T-helper 1 cell treated with Interleukin-12 subunit alpha and Interleukin-12 subunit beta and Interleukin-4 antibody, amounts not matched to agents 30 μg/mL and 1 μg/mL, for 36 hours (primary cell): ENCODE measurements at regions not wholly inside any gene's neighbourhood (a gene's known extent, or its start where the extent isn't known, plus 50 kb on each side); places are given as distances from the start of the nearest gene placed in this dataset.

Source experiments
- H3K27ac Mint-ChIP-seq: one replicate; pipeline ENCODE4 v1.8.0; 2021; ENCODE audit warnings: mild to moderate bottlenecking, mixed read lengths
- H3K27me3 Mint-ChIP-seq: one replicate; pipeline ENCODE4 v1.8.0; 2021; ENCODE audit warnings: low read depth, mixed read lengths
- H3K36me3 Mint-ChIP-seq: one replicate; pipeline ENCODE4 v1.8.0; 2021; ENCODE audit warnings: low read depth, mixed read lengths
- H3K4me1 Mint-ChIP-seq: one replicate; pipeline ENCODE4 v1.8.0; 2021; ENCODE audit warnings: low read depth, mixed read lengths
- H3K4me3 Mint-ChIP-seq: one replicate; pipeline ENCODE4 v1.8.0; 2021; ENCODE audit warnings: mild to moderate bottlenecking, moderate library complexity, mixed read lengths
- H3K9me3 Mint-ChIP-seq: one replicate; pipeline ENCODE4 v1.8.0; 2021; ENCODE audit warnings: mixed read lengths

DNA sequence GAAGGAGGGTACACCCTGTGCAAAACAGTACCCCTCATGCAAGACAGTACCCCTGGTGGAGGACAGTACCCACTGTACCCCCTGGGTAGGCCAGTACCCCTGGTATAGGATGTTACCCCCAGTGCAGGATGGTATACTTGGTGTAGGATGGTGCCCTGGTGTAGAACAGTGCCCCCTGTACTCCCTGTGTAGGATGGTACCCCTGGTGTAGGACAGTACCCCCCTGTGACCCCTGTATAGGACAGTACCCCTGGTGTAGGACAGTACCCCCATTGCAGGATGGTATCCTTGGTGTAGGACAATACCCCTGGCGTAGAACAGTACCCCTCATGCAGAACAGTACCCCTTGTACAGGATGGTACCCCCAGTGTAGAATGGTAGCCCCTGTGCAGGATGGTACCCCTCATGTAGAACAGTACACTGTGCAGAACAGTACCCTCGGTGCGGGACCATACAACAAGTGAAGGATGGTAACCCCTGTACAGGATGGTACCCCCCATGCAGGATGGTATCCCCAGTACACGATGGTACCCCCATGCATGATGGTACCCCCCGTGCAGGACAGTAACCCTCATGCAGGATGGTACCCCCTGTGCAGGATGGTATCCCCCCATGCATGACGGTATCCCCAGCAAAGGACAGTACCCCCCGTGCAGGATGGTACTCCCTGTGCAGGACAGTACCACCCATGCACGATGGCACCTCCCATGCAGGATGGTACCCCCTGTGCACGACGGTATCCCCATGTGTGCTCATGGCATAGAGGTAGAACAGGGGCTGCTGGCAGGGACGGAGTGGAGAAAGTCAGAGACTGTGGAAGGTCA is 248.0 kb downstream of the DCDC2C start:
- H3K36me3 Mint-ChIP-seq, result no peaks in the 10 kb centered on the region

DNA sequence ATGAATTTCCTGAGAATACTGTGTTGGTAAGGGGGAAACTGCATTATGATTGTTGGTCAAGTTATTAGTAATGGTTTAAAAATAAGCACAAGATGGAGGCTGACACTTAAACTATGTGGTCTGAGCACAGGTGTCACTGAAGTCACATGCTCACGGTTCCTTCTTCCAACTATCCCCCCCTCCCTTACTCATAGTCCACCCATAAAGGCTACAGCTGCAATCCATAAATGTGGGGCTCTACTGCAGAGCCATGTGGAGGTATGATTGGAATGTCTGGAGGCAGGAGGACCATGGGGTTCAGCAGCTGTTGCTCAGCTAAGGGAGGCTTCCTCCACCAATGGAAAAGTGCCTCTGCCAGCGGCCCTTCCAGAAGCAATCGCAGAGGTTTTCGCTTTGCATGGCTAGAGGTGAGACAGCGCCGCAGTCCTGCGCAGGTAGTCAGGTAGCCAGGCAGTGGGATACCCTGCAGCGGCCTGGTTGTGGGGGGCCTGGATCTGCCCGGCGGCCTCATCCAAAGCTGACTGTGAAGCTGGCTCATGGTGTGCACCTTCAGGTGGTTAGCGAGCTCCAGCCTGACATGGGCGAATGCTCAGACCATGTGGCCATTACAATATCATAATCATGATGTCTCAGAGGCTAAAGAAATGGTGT is 249.6 kb downstream of the DCDC2C start:
- no peaks in the 10 kb centered on the region for H3K36me3 Mint-ChIP-seq
- H3K27me3 Mint-ChIP-seq, result no peaks in the 10 kb centered on the region
- H3K27ac Mint-ChIP-seq, result no peak overlapping the region
- no peaks in the 10 kb centered on the region for H3K4me1 Mint-ChIP-seq
- no peak overlapping the region for H3K4me3 Mint-ChIP-seq
- peaks cover 3% of the 10 kb centered on the region for H3K9me3 Mint-ChIP-seq

More for the DNA sequence above, 248.0 kb downstream of the DCDC2C start:
- Mint-ChIP-seq H3K9me3 (peaks cover 4% of the 10 kb centered on the region), H3K27ac (no peak overlapping the region), H3K4me3 (no peak overlapping the region), H3K4me1 (no peaks in the 10 kb centered on the region), H3K27me3 (no peaks in the 10 kb centered on the region)

DNA sequence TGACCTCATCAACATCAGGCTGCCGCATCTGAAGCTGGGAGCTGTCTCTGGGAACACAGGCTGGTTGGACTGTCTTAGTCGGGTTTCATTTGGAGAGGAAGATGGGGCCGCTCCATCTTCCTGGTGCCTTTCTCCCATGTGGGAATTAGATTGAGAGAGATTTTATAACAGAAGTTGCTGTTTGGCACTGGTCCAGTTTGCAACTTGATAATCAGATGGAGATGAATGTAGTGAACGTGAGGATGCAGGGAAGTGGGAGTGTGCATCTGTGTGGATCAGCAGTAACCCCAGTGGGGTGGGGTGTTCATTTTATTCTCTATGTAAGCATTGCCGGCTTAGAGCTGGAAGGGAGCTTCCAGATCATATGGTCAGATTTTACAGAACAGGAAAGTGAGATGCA is 250.9 kb downstream of the DCDC2C start:
- Mint-ChIP-seq H3K36me3 (no peaks in the 10 kb centered on the region), H3K27ac (no peak overlapping the region), H3K27me3 (no peaks in the 10 kb centered on the region)

DNA sequence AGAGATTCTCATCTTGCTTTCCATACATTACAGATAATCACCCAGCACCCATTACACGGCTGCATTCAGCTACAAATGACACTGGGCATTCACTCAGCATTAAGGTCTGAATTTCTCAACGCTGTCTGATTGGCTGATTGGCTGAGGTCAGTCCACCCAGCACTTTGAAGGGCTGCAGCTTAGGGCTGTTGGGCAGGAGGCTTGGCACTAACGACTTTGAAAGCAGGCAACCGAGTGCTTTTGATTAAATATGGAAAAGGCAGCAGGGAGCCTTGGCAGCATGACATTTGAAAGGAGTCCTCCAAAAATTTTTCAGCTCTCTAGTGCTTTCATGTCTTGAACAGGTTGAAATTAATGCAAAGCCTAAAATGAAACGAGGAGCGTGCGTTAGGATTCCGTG is 253.0 kb downstream of the DCDC2C start:
- no peaks in the 10 kb centered on the region for H3K9me3 Mint-ChIP-seq
- H3K36me3 Mint-ChIP-seq, result no peaks in the 10 kb centered on the region
- H3K4me3 Mint-ChIP-seq, result no peak overlapping the region
- H3K27ac Mint-ChIP-seq, result no peak overlapping the region
- no peaks in the 10 kb centered on the region for H3K4me1 Mint-ChIP-seq
- H3K27me3 Mint-ChIP-seq, result no peaks in the 10 kb centered on the region

More for the DNA sequence above, 250.9 kb downstream of the DCDC2C start:
- no peaks in the 10 kb centered on the region for H3K9me3 Mint-ChIP-seq
- no peak overlapping the region for H3K4me3 Mint-ChIP-seq
- no peaks in the 10 kb centered on the region for H3K4me1 Mint-ChIP-seq

DNA sequence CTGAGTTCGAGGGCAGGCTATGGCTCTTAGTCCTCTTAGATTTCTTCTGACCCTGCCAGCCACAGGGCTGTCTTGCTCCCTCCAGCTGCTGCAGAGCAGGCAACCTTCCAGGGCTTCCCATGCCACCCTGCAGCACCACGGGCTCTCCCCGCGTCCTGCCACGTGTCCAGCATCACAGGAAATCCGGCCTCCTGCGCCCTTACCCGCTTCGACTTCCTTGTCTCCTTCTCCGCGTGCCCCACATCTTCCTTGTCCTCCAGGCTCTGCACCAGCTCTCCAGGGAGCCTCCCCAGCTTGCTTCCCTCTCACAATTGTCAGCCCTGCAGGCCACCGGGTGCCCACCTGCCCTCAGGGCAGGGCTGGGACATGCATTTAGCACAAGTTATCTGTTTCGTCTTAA is 253.5 kb downstream of the DCDC2C start:
- Mint-ChIP-seq H3K27me3 (no peaks in the 10 kb centered on the region), H3K36me3 (no peaks in the 10 kb centered on the region), H3K27ac (no peak overlapping the region), H3K4me1 (no peaks in the 10 kb centered on the region), H3K4me3 (no peak overlapping the region), H3K9me3 (no peaks in the 10 kb centered on the region)

DNA sequence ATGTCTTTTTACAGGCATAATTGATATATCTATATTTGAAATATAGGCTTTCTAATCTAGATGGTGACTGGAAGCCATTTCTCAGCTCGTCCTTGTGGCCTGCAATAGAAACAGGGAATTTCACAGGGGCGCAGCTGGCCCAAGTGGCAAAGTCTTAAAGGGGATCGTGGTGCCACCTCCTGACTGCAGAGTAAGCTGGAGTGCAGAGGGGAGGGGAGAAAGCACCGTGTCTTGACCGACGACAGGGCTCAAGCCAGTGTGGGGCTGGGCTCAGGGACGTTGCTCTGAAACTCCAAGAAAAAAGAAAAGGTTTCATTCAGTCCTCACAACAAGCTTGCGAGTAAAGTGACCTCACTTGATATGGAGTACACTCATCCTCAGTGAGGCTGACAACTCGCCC is 255.1 kb downstream of the DCDC2C start:
- Mint-ChIP-seq H3K4me1 (no peaks in the 10 kb centered on the region), H3K27me3 (no peaks in the 10 kb centered on the region), H3K9me3 (no peaks in the 10 kb centered on the region), H3K27ac (no peak overlapping the region), H3K36me3 (no peaks in the 10 kb centered on the region), H3K4me3 (no peak overlapping the region)

DNA sequence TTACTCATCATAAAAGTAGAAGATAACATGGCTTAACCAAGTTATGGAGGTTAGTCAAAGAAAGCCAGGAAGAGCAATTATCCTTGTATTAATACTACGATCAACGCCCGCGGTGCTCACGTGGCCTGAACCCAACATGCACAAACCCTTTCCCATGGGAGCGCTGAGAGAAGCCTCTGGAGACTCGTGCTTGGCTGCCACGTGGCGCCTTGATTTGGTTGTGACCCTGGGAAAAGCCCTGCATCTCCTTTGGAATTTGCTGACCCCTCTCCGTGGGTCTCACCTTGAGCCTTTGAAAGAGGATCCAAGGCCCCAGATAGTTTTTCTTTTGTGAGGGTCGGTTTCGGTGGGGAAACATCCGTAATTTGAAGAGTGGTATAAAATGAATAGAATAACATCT is 255.6 kb downstream of the DCDC2C start:
- no peak overlapping the region for H3K4me3 Mint-ChIP-seq
- no peaks in the 10 kb centered on the region for H3K36me3 Mint-ChIP-seq
- H3K27ac Mint-ChIP-seq, result no peak overlapping the region
- no peaks in the 10 kb centered on the region for H3K9me3 Mint-ChIP-seq
- H3K27me3 Mint-ChIP-seq, result no peaks in the 10 kb centered on the region
- no peaks in the 10 kb centered on the region for H3K4me1 Mint-ChIP-seq

DNA sequence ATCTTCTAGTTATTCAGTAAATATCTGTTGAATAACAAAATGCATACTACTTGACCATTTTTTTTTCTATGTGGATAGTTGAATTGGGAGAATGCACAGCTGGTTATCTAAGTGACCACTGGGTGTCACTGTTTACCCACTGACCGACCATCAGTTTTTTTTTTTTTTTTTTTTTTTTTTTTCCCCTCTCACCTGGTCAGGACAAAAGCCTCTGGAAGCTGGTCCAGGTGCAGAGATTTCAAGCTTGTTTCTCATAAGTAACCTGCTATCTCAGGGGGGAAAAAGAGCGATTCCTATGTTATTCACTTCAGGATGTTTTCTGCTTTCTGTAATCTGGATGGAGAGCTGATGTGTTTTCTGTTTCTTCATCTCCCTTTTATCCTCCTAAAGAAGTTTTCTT is 256.0 kb downstream of the DCDC2C start:
- H3K4me3 Mint-ChIP-seq, result no peak overlapping the region
- no peaks in the 10 kb centered on the region for H3K4me1 Mint-ChIP-seq
- no peaks in the 10 kb centered on the region for H3K9me3 Mint-ChIP-seq
- H3K27ac Mint-ChIP-seq, result no peak overlapping the region
- no peaks in the 10 kb centered on the region for H3K36me3 Mint-ChIP-seq
- no peaks in the 10 kb centered on the region for H3K27me3 Mint-ChIP-seq

DNA sequence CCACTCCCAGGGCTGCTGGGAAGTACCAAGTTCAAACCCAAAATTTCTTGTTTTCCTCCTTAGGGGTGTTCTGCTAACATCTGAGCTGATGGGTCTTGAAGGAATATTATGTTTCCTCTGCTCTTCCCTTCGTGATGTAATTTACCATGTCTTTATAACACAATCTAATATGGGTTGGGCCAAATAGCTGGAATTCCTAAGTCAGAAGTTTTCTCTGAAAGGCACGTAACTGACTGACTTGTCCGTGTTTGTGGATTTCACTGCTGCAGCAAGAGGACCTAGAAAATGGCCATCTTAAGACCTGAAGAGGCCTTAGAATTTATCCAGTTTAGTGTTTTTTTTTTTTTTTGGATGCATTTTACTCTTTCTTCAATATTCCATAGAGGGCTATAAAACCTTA is 256.7 kb downstream of the DCDC2C start:
- Mint-ChIP-seq H3K4me3 (no peak overlapping the region), H3K27me3 (no peaks in the 10 kb centered on the region), H3K36me3 (no peaks in the 10 kb centered on the region), H3K27ac (no peak overlapping the region), H3K4me1 (no peaks in the 10 kb centered on the region), H3K9me3 (no peaks in the 10 kb centered on the region)

DNA sequence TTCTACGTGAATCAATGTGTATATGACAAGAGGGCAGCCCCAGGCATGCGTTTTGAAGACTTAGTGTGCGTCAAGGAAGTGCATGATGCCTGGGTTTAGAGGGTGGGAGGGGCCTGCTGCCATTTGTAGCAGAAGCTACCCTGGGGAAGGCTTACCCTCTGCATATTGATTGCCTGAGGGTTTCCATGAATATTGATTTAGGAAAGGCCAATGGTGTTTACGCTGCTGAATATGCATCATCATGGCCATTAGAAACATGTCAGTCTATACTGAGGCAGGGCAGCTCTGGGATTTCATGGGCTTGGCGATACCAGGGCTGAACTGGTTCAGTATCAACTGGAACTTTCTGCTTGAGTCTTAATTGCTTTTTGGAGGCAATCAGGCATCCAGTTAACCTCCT is 259.3 kb downstream of the DCDC2C start:
- no peak overlapping the region for H3K4me3 Mint-ChIP-seq
- H3K36me3 Mint-ChIP-seq, result no peaks in the 10 kb centered on the region
- H3K27ac Mint-ChIP-seq, result no peak overlapping the region
- H3K9me3 Mint-ChIP-seq, result no peaks in the 10 kb centered on the region
- H3K4me1 Mint-ChIP-seq, result no peaks in the 10 kb centered on the region
- H3K27me3 Mint-ChIP-seq, result no peaks in the 10 kb centered on the region

DNA sequence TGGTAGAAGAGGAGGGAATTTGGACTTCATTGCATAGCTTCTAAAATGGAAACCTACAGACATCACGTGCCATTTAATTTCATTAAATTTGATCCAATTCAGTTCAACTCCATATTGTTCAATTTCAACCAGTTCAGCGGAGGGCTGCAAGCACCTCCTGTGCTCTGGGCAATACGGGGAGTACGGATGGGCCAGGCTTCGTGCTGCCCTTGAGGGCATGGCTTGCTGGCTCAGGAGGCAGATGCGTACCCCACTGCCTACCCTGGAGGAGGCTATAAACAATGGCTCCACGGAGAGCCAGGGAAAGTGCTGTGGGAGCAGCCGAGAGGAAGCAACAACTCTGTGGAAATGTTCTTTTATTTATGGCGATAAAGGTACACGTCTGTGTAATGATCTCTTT is 261.8 kb downstream of the DCDC2C start:
- H3K4me1 Mint-ChIP-seq, result no peaks in the 10 kb centered on the region
- no peaks in the 10 kb centered on the region for H3K9me3 Mint-ChIP-seq

DNA sequence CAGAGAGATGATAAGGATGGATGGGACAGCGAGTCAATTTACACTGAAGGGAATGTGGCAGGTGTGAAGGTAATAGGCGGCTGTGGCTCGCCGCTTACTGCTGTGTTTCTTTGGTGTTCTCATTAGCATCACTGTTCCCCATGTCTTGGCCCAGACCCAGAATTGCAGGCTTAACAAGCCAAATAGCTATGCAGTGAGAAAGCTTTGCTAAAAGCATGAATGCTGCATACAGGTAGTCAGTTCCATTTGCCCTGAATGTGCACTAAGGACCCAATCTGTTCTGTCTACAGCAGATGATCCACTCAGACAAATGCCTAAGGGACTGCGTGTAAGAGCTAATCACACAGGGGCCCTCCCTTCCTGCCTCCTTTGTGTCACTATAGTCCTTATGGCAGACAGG is 262.6 kb downstream of the DCDC2C start:
- no peaks in the 10 kb centered on the region for H3K4me1 Mint-ChIP-seq
- H3K4me3 Mint-ChIP-seq, result no peak overlapping the region
- H3K27me3 Mint-ChIP-seq, result no peaks in the 10 kb centered on the region
- no peaks in the 10 kb centered on the region for H3K36me3 Mint-ChIP-seq
- H3K27ac Mint-ChIP-seq, result no peak overlapping the region
- no peaks in the 10 kb centered on the region for H3K9me3 Mint-ChIP-seq

More for the DNA sequence above, 261.8 kb downstream of the DCDC2C start:
- H3K27ac Mint-ChIP-seq, result no peak overlapping the region
- H3K27me3 Mint-ChIP-seq, result no peaks in the 10 kb centered on the region
- no peak overlapping the region for H3K4me3 Mint-ChIP-seq
- H3K36me3 Mint-ChIP-seq, result no peaks in the 10 kb centered on the region

DNA sequence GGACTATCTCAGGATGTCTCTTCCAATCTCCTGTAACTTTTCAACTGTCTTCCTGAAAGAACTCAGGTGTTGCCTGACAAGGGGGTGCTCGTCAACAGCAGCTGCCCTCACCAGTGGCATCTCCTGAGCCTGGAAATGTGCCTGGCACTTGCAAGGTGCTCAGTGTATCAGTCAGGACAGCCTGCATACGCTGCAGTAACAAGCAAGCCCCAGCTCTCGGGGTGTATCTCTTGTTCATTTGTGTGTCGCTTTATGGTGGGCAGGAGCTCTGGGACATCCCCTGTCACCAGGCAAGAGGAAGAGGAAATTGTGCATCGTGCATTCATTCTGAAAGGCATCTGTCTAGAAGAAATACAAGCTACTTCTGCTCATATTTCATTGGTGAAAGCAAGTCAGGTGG is 263.1 kb downstream of the DCDC2C start:
- no peaks in the 10 kb centered on the region for H3K4me1 Mint-ChIP-seq
- no peak overlapping the region for H3K4me3 Mint-ChIP-seq
- no peaks in the 10 kb centered on the region for H3K36me3 Mint-ChIP-seq
- no peaks in the 10 kb centered on the region for H3K9me3 Mint-ChIP-seq
- H3K27ac Mint-ChIP-seq, result no peak overlapping the region
- no peaks in the 10 kb centered on the region for H3K27me3 Mint-ChIP-seq

DNA sequence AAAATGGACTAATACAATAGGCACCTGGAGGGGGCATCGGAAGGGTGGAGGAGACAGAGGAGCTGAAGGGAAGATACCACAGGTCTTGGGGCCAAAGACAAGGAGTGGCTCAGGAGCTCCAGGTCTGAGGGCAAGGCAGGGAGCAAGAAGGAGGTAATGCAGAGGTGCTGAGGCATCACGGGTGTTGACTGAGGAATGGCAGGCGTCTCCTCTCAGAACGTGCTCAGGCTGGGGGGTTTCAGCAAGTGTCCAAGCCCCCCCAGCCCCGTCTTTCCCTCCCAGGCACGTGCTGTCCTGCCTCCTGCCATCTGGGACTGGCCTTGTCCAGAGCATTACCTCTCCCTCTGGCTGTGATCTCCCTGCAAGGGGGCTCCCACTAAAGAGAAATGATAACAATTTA is 265.4 kb downstream of the DCDC2C start:
- no peaks in the 10 kb centered on the region for H3K27me3 Mint-ChIP-seq
- H3K9me3 Mint-ChIP-seq, result no peaks in the 10 kb centered on the region
- no peak overlapping the region for H3K4me3 Mint-ChIP-seq
- H3K27ac Mint-ChIP-seq, result no peak overlapping the region
- no peaks in the 10 kb centered on the region for H3K36me3 Mint-ChIP-seq
- H3K4me1 Mint-ChIP-seq, result no peaks in the 10 kb centered on the region

DNA sequence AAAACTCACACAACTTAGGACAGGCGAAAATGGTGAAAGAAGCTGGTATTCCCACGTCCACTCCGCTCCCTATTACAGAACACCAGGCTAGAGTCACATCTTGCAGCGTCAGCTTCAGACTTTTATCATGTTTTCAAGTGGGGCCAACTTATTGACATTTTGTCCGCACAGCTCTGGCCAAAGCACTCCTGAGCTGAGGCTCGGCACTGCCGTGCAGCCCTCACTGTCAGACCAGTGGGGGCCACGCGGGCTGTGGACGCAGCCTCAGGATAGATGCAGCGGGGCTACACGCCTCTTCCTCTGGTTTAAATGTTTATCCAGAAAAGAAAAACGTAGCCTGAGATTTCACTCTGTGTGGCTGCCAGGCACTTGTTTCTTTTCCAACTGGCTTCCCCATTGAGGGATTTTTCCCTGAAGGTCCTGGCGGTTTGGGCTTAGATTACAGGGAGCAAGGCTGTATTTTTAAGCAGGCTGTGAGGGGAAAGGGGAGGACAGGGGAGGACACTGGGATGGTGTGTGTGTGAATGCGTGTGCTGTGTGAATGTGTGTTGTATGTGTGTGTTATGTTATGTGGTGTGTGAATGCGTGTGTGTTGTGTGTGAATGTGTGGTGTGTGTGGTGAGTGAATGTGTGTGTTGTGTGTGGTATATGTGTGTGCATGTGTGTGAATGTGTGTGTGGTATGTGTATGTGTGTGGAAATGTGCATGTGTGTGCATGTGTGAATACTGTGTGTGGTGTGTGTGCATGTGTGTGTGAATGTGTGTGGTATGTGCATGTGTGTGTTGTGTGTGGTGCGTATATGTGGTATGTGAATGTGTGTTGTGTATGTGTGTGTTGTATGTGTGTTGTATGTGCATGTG is 267.6 kb downstream of the DCDC2C start:
- H3K27me3 Mint-ChIP-seq, result no peaks in the 10 kb centered on the region
- no peaks in the 10 kb centered on the region for H3K9me3 Mint-ChIP-seq
- H3K36me3 Mint-ChIP-seq, result no peaks in the 10 kb centered on the region
- H3K4me1 Mint-ChIP-seq, result no peaks in the 10 kb centered on the region
- no peak overlapping the region for H3K27ac Mint-ChIP-seq
- no peak overlapping the region for H3K4me3 Mint-ChIP-seq
